GM18520 (cell line): ENCODE measurements at regions not wholly inside any gene's neighbourhood (a gene's known extent, or its start where the extent isn't known, plus 50 kb on each side); places are given as distances from the start of the nearest gene placed in this dataset.

Experiments used
- ATAC-seq: cut with Tn5 transposase; IDR thresholded peaks from one replicate; pipeline ENCODE4 v1.9.1; 2021; ENCODE audit not compliant: unreplicated experiment

DNA sequence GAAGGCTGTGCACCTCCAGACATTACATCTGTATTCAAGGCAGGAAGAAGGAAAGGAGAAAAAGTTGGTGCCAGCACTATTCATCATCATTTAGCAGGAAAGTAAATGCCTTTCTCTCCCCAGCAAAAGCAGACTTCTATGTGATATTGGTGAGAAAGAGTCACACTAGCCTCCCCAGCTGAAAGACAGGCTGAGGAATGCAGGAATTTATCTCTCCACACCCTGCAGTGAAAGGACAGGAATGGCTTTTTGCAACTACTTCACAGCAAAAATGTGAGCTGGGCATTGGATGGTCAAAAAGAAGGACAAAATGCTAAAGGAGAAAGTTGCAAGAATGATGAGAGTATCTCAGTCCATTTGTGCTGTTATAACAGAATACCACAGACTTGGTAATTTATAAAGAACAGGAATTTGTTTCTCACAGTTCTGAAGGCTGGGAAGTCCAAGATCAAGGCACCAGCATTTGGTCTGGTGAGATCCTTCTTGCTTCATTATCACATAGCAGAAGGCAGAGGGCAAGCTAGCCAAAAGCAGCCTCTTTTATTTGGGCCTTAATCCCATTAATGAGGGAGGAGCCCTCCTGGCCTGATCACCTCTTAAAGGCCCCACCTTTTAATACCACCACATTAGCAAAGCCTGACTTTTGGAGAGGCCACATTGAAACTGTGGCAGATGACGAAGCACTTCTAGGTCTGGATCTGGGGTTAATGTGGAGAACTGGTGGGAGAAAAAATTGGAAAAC is 388.1 kb upstream of the SLC14A2 start:
- ATAC-seq: no peak

DNA sequence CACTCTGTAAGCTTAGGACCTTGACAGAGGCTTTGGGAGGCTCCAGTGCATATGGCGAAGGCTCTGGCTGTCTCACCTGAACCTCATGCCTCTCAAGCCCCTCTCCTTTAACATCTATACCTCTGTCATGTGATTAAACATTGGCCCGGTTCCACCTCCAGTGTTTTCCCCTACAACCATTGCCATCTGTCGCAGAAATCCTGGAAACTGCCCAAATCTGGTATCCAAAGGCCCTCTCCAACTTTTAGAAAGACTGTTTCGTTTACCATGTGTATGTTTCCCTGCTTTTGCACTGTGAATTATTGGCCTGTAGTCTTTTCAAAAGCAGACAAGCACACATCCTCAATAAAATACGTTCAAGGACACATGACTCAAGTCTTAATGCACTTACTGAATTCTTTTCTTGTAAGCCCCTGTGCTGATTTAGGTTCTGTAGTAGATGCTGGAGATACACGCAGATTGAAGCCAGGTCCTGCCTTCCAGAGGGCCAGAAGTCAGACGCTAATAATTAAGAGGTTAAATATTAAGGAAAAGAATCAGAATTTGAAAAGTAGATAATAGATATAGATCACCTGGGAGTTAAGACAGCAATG is 386.4 kb upstream of the SLC14A2 start:
- ATAC-seq: no peak

DNA sequence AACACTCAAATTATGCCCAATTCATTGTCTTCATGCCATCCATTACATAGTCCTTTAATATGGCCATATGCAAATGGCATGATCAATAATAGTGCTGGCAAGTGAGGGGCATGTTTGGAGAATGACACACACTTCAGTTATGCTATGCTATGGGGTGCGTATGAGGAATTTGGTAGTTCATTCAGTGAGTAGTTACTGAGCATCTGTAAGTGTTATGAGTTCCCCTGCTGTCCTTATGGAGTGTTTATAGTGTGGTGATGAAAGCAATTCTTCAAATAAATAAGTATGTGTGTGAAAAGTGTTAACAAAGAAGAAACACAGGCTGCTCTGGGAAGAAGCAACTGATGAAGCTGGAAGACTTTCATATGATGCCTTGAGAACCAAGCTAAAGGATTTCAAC is 383.7 kb upstream of the SLC14A2 start:
- no peak for ATAC-seq

DNA sequence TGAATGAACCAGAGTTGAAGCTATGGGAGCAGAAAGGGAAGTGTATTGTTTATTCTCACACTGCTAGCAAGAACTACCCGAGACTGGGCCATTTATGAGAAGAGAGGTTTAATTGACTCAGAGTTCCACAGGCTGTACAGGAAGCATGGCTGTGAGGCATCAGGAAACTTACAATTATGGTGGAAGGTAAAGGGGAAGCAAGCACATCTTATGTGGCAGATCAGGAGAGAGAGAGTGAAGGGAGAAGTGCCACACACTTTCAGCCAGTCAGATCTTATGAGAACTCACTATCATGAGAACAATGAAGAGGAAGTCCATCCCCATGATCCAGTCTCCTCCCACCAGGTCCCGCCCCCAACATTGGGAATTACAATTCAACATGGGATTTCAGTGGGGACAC is 383.2 kb upstream of the SLC14A2 start:
- ATAC-seq: no peak

DNA sequence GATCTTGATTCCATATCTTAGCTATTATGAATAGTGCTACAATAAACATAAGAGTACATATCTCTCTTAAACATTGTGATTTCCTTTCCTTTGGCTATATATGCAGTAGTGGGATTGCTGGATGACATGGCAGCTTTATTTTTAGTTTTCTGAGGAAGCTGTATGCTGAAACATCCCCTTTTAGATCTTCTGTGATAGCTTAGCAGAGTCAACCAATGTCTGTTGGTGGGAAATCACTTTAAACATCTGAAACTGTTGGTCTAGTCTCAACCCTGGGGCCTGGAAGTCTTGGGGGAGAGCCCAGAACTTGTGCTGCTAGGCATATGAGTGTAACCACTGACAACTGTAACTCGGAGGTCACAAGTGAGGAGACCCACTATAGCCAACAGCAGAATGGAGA is 378.6 kb upstream of the SLC14A2 start:
- ATAC-seq: no peak

DNA sequence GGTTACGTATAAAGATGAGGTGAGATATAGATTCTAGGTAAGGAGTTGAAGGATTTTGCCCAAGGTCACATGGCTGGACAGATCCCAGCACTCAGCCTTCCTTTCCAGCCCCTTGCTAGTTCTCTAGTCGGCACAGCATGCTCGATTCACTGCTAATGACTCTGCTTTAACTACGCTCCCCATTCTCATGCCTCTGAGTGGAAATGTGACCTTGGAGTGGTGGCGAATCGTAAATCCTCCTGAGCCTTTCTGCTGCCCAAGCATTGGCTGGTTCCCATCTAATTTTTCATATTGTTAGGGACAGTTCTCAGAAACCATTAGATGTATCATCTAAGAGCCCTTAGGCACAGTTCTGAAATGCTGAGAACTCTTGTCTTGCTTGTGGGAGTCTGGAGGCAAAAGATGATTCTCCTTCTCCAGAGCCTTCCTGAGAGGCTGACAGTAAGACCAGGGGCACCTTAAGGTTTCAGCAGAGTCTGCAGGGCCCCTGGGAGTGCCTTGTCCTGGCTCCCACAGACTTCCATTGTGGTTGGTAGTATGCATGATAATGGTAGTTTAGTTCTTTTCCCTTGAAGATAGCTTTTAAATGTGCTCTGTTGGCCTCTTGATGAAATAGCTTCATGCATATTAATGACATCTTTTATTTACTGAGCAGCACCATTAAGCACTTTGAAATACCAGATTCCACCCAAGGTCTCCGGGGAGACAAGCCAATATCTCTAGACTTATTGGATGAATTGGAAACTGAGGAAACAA is 377.8 kb upstream of the SLC14A2 start:
- ATAC-seq: no peak

DNA sequence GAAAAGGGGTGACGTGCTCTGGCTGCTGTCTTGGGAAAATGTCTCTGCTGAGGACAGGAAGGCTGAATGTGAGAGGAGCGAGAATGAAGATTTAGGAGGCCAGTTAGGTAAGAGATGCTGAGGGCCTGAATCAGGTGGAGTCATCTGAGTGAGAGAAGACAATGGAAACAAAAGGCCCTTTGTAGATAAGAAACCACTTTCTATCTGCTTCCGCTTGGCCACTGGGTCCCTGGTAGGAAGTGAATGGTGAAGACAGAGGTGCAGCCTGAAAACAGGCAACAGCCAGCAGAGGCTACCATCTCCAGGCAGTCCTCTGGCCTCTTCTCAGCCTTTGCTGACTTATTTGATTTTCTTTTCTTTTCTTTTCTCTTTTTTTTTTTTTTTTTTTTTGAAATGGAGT is 374.0 kb upstream of the SLC14A2 start:
- no peak for ATAC-seq

DNA sequence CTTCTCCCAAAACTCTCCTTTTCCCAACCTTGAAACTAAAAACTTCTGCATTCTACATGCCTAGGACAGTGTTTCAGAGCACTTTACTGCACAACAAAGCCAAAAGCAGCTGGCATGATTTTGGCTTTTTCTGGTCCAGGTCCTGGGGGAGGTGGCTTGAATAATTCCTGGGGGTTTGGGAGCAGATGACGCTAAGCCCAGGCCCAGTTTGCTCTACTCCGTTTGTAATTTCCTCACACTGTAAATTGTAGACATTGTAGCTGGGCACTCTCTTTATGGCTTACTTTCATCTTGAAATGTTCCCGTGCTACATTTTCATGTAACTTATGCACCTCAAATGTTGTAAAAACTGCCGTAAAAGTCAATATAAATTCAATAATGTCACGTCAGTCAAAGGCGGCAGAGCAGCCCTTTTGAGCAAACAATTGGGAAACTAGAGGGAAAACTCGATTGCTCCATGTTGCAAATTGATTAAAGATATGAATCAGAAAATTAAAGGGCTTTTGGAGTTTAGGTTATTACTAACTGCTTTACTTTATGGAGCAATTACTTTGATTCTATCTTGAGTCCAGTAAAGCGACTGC is 373.2 kb upstream of the SLC14A2 start:
- ATAC-seq: no peak

DNA sequence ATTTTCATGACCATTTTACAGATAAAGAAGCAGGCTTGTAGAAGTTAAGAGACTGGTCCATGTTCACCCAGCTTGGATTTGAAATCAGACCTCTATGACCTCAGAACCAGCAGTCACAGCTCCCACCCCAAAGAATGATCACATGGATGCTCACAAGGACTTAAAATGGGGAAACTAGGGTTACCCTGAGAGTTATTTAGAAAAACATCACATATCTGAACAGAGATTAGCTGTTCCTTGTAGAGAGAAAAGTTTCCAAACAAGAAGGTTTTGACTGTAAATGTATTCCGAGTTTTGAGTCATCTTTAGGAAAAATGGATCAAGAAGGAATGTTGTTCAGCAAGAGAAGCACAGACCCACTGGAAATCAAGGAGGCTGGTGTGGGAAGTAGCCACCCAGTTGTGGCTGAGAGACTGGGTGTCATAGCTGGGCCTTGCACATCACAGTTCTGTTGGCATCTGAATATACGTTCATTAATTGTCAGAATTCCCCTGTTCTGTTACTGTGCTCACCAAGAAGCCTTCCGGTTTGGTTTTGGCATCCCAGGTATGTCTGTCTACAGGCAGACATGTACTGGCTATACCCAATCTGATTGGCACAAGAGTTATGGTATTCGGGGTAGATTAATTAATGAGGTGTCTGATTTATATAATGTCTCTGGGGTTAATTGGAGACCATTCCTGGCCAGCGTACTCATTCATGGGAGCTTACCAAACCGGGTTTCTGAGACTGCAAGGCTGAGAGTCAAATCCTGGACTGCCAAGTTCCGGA is 371.8 kb upstream of the SLC14A2 start:
- ATAC-seq: no peak

DNA sequence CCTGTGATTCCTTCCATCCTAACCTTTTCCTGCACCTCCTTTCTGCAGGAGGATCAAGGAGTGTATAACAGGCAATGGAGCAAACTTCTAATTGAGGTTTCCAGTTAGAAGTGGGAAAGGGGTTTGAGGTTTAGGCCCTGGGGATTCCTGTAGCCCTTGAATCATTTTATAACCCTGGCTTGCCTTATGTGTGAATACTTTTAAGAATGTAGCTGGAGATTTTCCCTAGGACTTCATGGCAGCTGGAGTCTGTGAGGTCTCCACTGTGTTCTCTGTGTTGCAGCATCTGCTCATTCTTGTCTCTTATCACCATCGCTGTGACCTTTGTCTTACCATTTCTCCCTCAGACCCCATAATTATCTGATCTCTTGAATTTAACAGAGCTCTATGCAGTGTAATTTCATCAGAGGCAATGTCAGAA is 370.2 kb upstream of the SLC14A2 start:
- ATAC-seq: no peak

DNA sequence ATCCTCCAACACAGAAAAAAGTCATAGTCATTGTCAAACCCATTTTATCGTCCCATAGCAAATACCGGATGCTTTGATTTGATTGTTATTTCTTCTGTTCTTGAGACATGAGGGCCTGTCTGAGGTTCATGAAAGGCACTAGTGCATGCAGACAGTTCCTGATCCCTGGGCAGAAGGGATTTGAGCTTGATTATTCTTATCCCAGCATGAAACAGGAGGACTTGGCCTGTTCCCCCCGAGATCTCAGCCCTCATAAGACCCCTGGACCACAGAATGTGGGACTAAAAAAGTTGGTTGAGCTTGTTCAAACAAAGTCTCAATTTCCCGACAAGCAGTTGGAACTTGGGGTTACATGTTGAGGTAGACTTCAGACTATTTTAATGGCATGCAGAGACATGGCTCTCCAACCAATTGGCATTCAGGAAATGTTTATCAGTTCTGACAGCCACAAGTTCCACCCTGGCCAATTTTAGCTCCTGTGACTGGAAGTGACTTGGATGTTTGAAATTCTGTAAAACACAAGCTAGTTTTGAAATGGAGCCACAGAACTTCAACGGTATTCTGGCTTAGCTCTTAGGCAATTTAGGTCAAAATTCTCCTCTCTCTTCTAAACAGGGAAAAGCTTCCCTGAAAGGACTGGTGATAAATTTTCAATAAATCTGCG is 366.9 kb upstream of the SLC14A2 start:
- no peak for ATAC-seq

DNA sequence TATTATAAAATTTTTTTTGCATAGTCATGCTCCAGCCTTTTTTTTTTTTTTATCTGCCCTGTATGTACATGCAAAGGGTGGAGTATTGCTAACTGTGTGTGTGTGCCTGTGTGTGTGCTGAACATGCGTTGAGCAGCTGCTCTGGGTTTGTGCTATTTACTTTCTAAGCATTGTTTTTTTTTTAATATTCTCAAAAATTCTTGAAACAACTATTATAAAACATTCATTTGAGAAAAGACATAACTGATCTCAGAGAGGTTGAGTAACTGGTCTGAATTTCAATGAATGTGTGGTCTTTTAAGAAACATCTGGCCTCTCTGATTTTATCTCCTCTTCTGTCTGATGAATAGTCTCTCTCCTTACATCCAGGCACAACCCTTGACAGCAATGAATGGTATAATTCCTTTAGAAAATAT is 366.0 kb upstream of the SLC14A2 start:
- no peak for ATAC-seq

DNA sequence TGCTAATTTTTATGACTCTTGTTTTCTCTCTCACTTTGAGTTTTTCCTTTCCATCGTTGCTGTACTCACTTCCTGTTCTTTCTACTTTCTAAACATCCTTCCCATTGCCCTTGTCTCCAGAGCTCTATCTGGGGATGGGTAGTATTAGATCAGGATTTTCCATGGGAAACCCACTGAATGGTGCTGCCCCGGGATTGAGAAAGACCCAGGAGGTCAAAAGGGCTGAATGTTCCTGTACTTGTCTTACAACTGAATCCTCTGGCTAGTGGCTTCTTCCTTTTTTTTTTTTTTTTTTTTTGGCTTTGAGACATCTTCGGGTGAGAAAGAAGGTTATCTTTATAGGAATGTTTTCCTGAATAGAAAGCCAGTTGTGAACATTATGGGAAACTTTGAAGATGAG is 364.8 kb upstream of the SLC14A2 start:
- ATAC-seq: no peak

DNA sequence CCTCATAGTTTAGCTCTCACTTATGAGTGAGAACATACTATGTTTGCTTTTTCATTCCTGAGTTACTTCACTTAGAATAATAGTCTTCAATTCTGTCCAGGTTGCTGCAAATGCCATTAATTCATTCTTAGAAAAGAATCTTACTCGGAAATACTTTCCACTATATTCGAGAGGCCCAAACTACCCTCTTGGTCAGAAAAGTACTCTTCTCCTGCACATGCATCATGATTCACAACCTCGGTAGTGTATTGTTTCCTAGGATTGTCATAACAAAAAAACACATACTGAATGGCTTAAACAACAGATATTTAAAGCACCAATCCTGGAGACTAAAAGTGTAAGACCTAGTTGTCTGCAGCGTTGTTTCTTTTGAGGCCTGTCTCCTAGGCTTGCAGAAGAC is 364.0 kb upstream of the SLC14A2 start:
- ATAC-seq: no peak

DNA sequence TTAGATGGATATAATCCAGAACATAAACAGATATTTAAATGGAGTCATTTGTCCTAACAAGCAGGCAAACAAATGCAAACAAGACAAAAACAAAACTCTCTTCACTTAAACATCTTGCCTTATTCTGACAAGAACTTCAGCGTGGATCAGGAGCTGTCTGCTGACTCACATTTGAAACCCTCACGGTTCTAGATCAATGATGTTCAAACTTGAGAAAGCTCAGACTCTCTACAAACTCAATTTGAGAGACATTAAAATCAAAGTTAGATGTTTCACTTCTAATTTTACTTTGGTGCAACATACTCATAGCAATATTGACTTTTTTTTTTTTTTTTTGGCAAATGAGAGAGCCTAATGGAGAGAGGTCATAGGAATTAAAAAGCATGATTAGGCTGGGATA is 362.8 kb upstream of the SLC14A2 start:
- ATAC-seq: no peak

DNA sequence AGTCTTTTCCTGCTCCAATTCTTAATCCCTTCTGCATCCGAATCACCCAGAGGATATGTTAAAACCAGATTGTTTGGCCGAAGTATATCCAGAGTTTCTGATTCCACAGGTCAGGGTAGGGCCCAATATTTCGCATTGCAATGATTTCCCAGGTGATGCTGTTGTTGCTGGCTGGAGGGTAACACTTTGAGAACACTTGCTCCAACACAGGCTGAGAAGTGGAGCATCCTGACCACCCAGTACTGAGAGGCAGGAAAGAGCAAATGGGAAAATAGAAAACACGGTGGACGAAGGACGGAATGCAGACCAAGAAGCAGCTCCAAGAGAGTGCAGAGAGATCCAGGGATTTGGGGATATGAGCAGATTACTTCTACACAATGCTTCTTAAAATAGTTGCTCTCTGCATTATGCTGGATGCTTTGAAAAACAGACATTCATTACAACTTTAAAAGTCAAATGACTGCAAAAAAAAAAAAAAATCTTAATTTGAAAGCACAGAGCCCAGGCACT is 362.2 kb upstream of the SLC14A2 start:
- ATAC-seq: no peak

DNA sequence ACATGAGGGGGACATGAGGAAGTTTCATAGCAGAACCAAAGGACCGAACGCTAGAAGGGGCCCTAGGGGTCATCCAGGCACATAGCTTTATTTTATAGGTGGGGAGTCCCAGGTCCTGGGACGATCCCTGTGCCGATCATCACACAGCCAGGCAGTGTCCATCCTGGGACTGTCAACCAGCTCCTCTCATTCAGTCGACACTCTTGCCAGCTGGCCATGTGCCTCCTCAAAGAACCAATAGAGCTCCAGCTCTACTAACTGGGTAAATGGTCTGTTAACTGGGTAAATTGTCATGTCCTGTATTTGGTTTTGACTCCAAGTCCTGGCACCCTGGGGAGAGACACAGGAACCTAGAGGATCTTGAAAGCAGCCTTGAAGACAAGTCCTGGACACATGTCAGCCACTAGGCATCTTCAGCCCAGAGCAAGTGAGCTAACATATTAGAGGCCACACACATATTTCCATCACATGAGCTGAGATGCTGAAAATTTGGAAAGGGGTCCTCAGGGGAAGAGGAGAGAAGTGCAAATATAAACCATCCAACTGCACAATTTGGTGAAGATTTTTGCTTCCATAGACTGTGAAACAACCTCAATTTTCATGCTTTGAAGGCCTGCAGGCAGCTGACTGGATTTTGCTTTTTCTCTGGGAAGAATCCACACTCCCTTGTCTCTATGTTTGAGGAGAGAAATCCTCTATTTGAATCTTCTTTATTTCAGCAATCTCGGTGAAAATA is 361.1 kb upstream of the SLC14A2 start:
- ATAC-seq: no peak

DNA sequence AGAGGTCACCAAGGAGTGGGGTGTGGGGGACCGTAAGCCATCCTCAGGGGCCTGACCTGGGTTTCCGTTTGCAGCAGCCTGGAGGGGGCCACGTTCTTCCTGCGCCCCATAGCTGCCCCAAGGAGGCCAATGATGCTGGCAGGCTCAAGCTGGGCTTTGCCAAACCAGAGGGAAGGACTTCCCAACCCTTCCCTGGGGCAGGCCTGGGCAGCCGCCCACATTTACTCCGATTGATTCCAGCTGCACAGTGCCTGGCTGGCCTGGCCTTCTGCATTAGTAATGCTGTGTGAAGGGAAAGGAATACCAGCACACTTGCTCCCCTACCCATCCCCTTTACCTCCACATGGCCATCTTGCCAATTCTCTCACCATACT is 360.6 kb upstream of the SLC14A2 start:
- no peak for ATAC-seq

DNA sequence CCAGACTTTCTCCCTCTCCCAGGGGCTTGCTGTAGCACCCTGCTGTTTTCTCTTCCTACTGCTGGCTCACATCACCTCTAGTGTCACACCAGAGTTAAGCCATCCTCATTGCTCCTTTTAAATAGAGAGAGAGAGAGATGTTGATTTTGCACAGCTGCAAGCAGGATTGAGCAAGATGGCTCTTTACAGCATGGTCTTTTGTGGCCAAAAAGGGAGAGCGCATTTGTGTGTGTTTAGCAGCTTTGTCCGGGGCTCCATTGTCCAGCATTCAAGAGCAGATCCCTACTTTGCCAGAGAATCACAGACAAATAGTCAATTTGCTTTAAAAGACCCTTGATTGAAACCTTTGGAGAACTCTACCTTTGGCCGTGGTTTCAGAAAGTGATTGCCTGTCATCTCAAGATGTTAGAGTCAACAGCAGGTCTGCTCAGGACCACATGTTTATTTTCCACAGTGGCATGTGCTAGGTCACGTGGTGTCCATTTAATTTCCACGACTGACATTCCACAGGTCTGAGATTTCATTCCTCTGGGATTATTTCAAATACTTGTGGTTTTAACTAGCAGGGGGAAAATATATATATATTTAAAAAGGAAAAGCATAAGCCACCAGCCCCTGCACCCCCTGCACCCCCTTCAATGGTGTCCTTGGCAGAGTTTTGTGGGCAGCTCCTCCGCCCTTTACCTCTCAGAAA is 359.9 kb upstream of the SLC14A2 start:
- no peak for ATAC-seq
